WTC11 (cell line): ENCODE measurements at regions not wholly inside any gene's neighbourhood (a gene's known extent, or its start where the extent isn't known, plus 50 kb on each side); places are given as distances from the start of the nearest gene placed in this dataset.

Source experiments
- ATAC-seq: fragments of 200-7000 bp; cut with Tn5 transposase; 2 replicates; pipeline ENCODE4 v1.10.0; 2021; ENCODE audit warnings: mild to moderate bottlenecking, moderate library complexity
- CTCF ChIA-PET: fragments of 300-600 bp; sonication (Branson Sonifier 250); formaldehyde crosslinking; loops from one replicate; lab custom pipeline; 2021; ENCODE audit warnings: antibody characterized with exemption; lab: Charles Lee
- POLR2A ChIA-PET: fragments of 350-600 bp; sonication (Branson Sonifier 250); formaldehyde crosslinking; loops from one replicate; lab custom pipeline; 2021; ENCODE audit warnings: antibody characterized with exemption; lab: Charles Lee
- DNase-seq: peaks from one replicate; pipeline ENCODE4 v3.0.0; 2021; ENCODE audit warnings: low spot score
- H3K27ac Mint-ChIP-seq: 2 replicates; pipeline ENCODE4 v1.8.0; 2021; ENCODE audit warnings: mixed read lengths
- H3K27me3 Mint-ChIP-seq: 2 replicates; pipeline ENCODE4 v1.8.0; 2021; ENCODE audit warnings: low read depth, mild to moderate bottlenecking, moderate library complexity, mixed read lengths
- H3K36me3 Mint-ChIP-seq: 2 replicates; pipeline ENCODE4 v1.8.0; 2021; ENCODE audit warnings: mixed read lengths
- H3K4me1 Mint-ChIP-seq: 2 replicates; pipeline ENCODE4 v1.8.0; 2022; ENCODE audit warnings: mixed read lengths
- H3K4me3 Mint-ChIP-seq: 2 replicates; pipeline ENCODE4 v1.8.0; 2021; ENCODE audit warnings: mild to moderate bottlenecking, moderate library complexity, mixed read lengths
- H3K9me3 Mint-ChIP-seq: 2 replicates; pipeline ENCODE4 v1.8.0; 2021; ENCODE audit warnings: mixed read lengths
- ETV6 ChIP-seq: sonication (generic); formaldehyde crosslinking; IDR thresholded peaks from 2 replicates; pipeline ENCODE4 v1.8.1; 2022; ENCODE audit warnings: mild to moderate bottlenecking, missing genetic modification reagents
- NFATC4 ChIP-seq: fragments of 250-450 bp; sonication (Bioruptor Pico); IDR thresholded peaks from 2 replicates; pipeline ENCODE4 v1.9.0; 2021; ENCODE audit warnings: mild to moderate bottlenecking
- TEAD1 ChIP-seq: sonication (generic); formaldehyde crosslinking; IDR thresholded peaks from 2 replicates; pipeline ENCODE4 v1.8.0; 2022; ENCODE audit warnings: mild to moderate bottlenecking, missing genetic modification reagents
- ZNF219 ChIP-seq: sonication (generic); formaldehyde crosslinking; IDR thresholded peaks from 2 replicates; pipeline ENCODE4 v1.8.0; 2023; ENCODE audit warnings: missing genetic modification reagents, mild to moderate bottlenecking, borderline replicate concordance
- ZNF232 ChIP-seq: sonication (generic); formaldehyde crosslinking; IDR thresholded peaks from 2 replicates; pipeline ENCODE4 v1.8.0; 2022; ENCODE audit warnings: mild to moderate bottlenecking, missing genetic modification reagents
- ZNF416 ChIP-seq: fragments of 250-450 bp; sonication (Bioruptor Pico); IDR thresholded peaks from 2 replicates; pipeline ENCODE4 v1.9.0; 2021; ENCODE audit warnings: mild to moderate bottlenecking, inconsistent platforms
- ZNF423 ChIP-seq: fragments of 250-450 bp; sonication (Bioruptor Pico); IDR thresholded peaks from 2 replicates; pipeline ENCODE4 v2.1.2; 2022; ENCODE audit warnings: mild to moderate bottlenecking, moderate library complexity
- TF ChIP-seq, protein P1 (sequence below): sonication (generic); formaldehyde crosslinking; IDR thresholded peaks from 2 replicates; pipeline ENCODE4 v1.8.1; 2022; ENCODE audit warnings: mild to moderate bottlenecking, missing genetic modification reagents, moderate library complexity, borderline replicate concordance
- TF ChIP-seq, protein P2 (sequence below): sonication (generic); formaldehyde crosslinking; IDR thresholded peaks from 2 replicates; pipeline ENCODE4 v1.8.1; 2023; ENCODE audit warnings: mild to moderate bottlenecking, missing genetic modification reagents
- TF ChIP-seq, protein P3 (sequence below): fragments of 250-450 bp; sonication (Bioruptor Pico); IDR thresholded peaks from 2 replicates; pipeline ENCODE4 v1.9.0; 2021; ENCODE audit warnings: moderate library complexity, mild to moderate bottlenecking, inconsistent platforms, borderline replicate concordance
- TF ChIP-seq, protein P4 (sequence below): sonication (generic); formaldehyde crosslinking; IDR thresholded peaks from 2 replicates; pipeline ENCODE4 v1.8.0; 2022; ENCODE audit warnings: mild to moderate bottlenecking, missing genetic modification reagents
- TF ChIP-seq, protein P5 (sequence below): fragments of 250-450 bp; sonication (Bioruptor Pico); IDR thresholded peaks from 2 replicates; pipeline ENCODE4 v1.9.0; 2021; ENCODE audit warnings: mild to moderate bottlenecking
- TF ChIP-seq, protein P6 (sequence below): sonication (generic); formaldehyde crosslinking; IDR thresholded peaks from 2 replicates; pipeline ENCODE4 v1.8.0; 2022; ENCODE audit warnings: mild to moderate bottlenecking, missing genetic modification reagents
- TF ChIP-seq, protein P7 (sequence below): sonication (generic); formaldehyde crosslinking; IDR thresholded peaks from 2 replicates; pipeline ENCODE4 v1.8.1; 2023; ENCODE audit warnings: mild to moderate bottlenecking, missing genetic modification reagents
- TF ChIP-seq, protein P8 (sequence below): sonication (generic); formaldehyde crosslinking; IDR thresholded peaks from 2 replicates; pipeline ENCODE4 v1.8.0; 2023; ENCODE audit warnings: mild to moderate bottlenecking, missing genetic modification reagents

DNA sequence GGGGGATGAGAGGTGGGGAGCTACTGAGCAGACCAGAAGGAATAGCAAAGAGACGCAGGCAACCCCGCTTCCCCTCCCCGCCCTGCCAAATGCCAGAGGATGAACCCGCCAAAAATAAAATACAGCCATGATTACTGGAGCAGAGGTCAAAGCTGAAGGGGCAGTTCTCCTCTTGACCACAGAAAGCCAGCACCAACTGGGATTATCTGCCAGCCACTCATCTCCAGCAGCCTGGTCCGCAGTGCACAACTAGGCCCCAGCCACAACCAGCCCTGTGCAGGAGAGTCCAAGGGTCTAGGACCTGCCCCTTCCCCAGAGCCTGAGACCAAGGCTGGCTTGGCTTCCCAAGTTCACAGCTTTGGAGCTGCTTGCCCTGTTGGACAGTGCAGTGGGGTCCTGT is 67.4 kb upstream of the BCOR start (continued):
- TF ChIP-seq ZNF232 (CRISPR knock-in tag) (no peak), ETV6 (CRISPR knock-in tag) (no peak), TEAD1 (CRISPR knock-in tag) (no peak), ZNF423 (CRISPR knock-in tag) (no peak), ZNF219 (CRISPR knock-in tag) (no peak)
- TF ChIP-seq, protein P1, sequence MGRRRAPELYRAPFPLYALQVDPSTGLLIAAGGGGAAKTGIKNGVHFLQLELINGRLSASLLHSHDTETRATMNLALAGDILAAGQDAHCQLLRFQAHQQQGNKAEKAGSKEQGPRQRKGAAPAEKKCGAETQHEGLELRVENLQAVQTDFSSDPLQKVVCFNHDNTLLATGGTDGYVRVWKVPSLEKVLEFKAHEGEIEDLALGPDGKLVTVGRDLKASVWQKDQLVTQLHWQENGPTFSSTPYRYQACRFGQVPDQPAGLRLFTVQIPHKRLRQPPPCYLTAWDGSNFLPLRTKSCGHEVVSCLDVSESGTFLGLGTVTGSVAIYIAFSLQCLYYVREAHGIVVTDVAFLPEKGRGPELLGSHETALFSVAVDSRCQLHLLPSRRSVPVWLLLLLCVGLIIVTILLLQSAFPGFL (CRISPR knock-in tag), result no peak
- TF ChIP-seq, protein P2, sequence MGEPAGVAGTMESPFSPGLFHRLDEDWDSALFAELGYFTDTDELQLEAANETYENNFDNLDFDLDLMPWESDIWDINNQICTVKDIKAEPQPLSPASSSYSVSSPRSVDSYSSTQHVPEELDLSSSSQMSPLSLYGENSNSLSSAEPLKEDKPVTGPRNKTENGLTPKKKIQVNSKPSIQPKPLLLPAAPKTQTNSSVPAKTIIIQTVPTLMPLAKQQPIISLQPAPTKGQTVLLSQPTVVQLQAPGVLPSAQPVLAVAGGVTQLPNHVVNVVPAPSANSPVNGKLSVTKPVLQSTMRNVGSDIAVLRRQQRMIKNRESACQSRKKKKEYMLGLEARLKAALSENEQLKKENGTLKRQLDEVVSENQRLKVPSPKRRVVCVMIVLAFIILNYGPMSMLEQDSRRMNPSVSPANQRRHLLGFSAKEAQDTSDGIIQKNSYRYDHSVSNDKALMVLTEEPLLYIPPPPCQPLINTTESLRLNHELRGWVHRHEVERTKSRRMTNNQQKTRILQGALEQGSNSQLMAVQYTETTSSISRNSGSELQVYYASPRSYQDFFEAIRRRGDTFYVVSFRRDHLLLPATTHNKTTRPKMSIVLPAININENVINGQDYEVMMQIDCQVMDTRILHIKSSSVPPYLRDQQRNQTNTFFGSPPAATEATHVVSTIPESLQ, result no peak
- TF ChIP-seq, protein P3, sequence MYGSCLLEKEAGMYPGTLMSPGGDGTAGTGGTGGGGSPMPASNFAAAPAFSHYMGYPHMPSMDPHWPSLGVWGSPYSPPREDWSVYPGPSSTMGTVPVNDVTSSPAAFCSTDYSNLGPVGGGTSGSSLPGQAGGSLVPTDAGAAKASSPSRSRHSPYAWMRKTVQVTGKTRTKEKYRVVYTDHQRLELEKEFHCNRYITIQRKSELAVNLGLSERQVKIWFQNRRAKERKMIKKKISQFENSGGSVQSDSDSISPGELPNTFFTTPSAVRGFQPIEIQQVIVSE (CRISPR knock-in tag), result no peak
- TF ChIP-seq, protein P4, sequence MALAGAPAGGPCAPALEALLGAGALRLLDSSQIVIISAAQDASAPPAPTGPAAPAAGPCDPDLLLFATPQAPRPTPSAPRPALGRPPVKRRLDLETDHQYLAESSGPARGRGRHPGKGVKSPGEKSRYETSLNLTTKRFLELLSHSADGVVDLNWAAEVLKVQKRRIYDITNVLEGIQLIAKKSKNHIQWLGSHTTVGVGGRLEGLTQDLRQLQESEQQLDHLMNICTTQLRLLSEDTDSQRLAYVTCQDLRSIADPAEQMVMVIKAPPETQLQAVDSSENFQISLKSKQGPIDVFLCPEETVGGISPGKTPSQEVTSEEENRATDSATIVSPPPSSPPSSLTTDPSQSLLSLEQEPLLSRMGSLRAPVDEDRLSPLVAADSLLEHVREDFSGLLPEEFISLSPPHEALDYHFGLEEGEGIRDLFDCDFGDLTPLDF (CRISPR knock-in tag), result no peak
- TF ChIP-seq, protein P5, sequence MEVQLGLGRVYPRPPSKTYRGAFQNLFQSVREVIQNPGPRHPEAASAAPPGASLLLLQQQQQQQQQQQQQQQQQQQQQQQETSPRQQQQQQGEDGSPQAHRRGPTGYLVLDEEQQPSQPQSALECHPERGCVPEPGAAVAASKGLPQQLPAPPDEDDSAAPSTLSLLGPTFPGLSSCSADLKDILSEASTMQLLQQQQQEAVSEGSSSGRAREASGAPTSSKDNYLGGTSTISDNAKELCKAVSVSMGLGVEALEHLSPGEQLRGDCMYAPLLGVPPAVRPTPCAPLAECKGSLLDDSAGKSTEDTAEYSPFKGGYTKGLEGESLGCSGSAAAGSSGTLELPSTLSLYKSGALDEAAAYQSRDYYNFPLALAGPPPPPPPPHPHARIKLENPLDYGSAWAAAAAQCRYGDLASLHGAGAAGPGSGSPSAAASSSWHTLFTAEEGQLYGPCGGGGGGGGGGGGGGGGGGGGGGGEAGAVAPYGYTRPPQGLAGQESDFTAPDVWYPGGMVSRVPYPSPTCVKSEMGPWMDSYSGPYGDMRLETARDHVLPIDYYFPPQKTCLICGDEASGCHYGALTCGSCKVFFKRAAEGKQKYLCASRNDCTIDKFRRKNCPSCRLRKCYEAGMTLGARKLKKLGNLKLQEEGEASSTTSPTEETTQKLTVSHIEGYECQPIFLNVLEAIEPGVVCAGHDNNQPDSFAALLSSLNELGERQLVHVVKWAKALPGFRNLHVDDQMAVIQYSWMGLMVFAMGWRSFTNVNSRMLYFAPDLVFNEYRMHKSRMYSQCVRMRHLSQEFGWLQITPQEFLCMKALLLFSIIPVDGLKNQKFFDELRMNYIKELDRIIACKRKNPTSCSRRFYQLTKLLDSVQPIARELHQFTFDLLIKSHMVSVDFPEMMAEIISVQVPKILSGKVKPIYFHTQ (CRISPR knock-in tag), result no peak

DNA sequence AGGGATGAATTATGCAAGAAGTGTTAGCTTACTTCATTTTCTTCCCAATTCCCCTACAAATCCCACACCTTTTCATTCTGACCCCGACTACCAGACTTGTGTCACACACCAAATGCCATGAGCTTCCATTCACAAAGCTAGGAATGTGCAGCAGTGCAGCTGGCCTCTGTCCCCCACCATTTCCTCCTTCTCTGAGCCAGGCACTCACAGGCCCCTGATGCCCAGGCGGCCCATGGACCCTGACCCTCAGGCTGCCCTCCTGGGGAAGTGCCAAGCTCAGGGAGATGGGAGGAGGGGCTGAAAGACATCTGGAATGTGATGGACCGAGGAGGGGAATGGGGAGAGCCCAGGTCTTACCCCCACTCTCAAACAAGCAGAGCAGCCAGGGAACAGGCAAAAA is 67.0 kb upstream of the BCOR start:
- Mint-ChIP-seq H3K9me3 (no peaks in the 10 kb centered on the region), H3K27ac (no peak overlapping the region), H3K4me3 (no peak overlapping the region; the same call in 1 of the 2 replicates), H3K27me3 (peaks cover 14% of the 10 kb centered on the region), H3K4me1 (peaks cover 51% of the 10 kb centered on the region), H3K36me3 (no peaks in the 10 kb centered on the region)
- TF ChIP-seq NFATC4 (CRISPR knock-in tag) (no peak), ZNF416 (no peak)
- TF ChIP-seq, protein P6, sequence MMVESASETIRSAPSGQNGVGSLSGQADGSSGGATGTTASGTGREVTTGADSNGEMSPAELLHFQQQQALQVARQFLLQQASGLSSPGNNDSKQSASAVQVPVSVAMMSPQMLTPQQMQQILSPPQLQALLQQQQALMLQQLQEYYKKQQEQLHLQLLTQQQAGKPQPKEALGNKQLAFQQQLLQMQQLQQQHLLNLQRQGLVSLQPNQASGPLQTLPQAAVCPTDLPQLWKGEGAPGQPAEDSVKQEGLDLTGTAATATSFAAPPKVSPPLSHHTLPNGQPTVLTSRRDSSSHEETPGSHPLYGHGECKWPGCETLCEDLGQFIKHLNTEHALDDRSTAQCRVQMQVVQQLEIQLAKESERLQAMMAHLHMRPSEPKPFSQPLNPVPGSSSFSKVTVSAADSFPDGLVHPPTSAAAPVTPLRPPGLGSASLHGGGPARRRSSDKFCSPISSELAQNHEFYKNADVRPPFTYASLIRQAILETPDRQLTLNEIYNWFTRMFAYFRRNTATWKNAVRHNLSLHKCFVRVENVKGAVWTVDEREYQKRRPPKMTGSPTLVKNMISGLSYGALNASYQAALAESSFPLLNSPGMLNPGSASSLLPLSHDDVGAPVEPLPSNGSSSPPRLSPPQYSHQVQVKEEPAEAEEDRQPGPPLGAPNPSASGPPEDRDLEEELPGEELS (CRISPR knock-in tag), result no peak
- TF ChIP-seq, protein P2, result no peak
- TF ChIP-seq, protein P7, sequence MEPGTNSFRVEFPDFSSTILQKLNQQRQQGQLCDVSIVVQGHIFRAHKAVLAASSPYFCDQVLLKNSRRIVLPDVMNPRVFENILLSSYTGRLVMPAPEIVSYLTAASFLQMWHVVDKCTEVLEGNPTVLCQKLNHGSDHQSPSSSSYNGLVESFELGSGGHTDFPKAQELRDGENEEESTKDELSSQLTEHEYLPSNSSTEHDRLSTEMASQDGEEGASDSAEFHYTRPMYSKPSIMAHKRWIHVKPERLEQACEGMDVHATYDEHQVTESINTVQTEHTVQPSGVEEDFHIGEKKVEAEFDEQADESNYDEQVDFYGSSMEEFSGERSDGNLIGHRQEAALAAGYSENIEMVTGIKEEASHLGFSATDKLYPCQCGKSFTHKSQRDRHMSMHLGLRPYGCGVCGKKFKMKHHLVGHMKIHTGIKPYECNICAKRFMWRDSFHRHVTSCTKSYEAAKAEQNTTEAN (CRISPR knock-in tag), result no peak
- TF ChIP-seq, protein P8, sequence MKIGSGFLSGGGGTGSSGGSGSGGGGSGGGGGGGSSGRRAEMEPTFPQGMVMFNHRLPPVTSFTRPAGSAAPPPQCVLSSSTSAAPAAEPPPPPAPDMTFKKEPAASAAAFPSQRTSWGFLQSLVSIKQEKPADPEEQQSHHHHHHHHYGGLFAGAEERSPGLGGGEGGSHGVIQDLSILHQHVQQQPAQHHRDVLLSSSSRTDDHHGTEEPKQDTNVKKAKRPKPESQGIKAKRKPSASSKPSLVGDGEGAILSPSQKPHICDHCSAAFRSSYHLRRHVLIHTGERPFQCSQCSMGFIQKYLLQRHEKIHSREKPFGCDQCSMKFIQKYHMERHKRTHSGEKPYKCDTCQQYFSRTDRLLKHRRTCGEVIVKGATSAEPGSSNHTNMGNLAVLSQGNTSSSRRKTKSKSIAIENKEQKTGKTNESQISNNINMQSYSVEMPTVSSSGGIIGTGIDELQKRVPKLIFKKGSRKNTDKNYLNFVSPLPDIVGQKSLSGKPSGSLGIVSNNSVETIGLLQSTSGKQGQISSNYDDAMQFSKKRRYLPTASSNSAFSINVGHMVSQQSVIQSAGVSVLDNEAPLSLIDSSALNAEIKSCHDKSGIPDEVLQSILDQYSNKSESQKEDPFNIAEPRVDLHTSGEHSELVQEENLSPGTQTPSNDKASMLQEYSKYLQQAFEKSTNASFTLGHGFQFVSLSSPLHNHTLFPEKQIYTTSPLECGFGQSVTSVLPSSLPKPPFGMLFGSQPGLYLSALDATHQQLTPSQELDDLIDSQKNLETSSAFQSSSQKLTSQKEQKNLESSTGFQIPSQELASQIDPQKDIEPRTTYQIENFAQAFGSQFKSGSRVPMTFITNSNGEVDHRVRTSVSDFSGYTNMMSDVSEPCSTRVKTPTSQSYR (CRISPR knock-in tag), result no peak
- ChIA-PET CTCF (no interaction called here), POLR2A (no interaction called here)
- DNase-seq (no peak), ATAC-seq (no peak)
